ENCODE measurements at regions not wholly inside any gene's neighbourhood (a gene's known extent, or its start where the extent isn't known, plus 50 kb on each side); places are given as distances from the start of the nearest gene placed in this dataset.

- Histone ChIP-seq H3K9me3 (ENCODE audit: low read depth) (no peaks in the 10 kb centered on the region), H3K27ac (no peak overlapping the region), H3K4me2 (no peak overlapping the region), H3K36me3 (no peaks in the 10 kb centered on the region), H3K27me3 (no peaks in the 10 kb centered on the region), H3F3A (ENCODE audit: low read depth) (no peaks in the 10 kb centered on the region), H3K9ac (no peak overlapping the region), H3K4me3 (no peak overlapping the region), H3K79me2 (ENCODE audit: low read depth) (no peaks in the 10 kb centered on the region), H3K4me1 (no peaks in the 10 kb centered on the region), H2AFZ (replicated peaks) (no peak overlapping the region), H4K20me1 (ENCODE audit: low read depth) (no peaks in the 10 kb centered on the region)
- Mint-ChIP-seq H3K9me3 (no peaks in the 10 kb centered on the region), H3K27me3 (ENCODE audit: insufficient read depth, low read depth) (no peaks in the 10 kb centered on the region), H3K4me1 (no peaks in the 10 kb centered on the region), H3K4me3 (no peak overlapping the region), H3K36me3 (no peaks in the 10 kb centered on the region), H3K27ac (no peak overlapping the region)
- TF ChIP-seq EZH2phosphoT487 (IDR thresholded peaks at IDR 0.05) (no peak), EZH2 (IDR thresholded peaks at IDR 0.05) (no peak), CTCF (IDR thresholded peaks at IDR 0.05) (no peak)
- no peak for DNase-seq (ENCODE audit: low spot score)
These were observed 292.4 kb downstream of the PPP1R2C start for GRCh38 chrX:42485601-42486000.

GRCh38 chrX:42484233-42484632, 293.7 kb downstream of the PPP1R2C start:
- DNase-seq (ENCODE audit: low spot score): no peak
- Mint-ChIP-seq H3K27ac (no peak overlapping the region), H3K4me3 (no peak overlapping the region), H3K36me3 (no peaks in the 10 kb centered on the region), H3K4me1 (no peaks in the 10 kb centered on the region), H3K9me3 (no peaks in the 10 kb centered on the region), H3K27me3 (ENCODE audit: insufficient read depth, low read depth) (no peaks in the 10 kb centered on the region)
- Histone ChIP-seq H3K9me3 (ENCODE audit: low read depth) (no peaks in the 10 kb centered on the region), H3K4me1 (no peaks in the 10 kb centered on the region), H3K4me3 (no peak overlapping the region), H3K36me3 (no peaks in the 10 kb centered on the region), H3K4me2 (no peak overlapping the region), H2AFZ (replicated peaks) (no peak overlapping the region), H3K9ac (no peak overlapping the region), H3K27me3 (no peaks in the 10 kb centered on the region), H4K20me1 (ENCODE audit: low read depth) (no peaks in the 10 kb centered on the region), H3K27ac (no peak overlapping the region), H3K79me2 (ENCODE audit: low read depth) (no peaks in the 10 kb centered on the region), H3F3A (ENCODE audit: low read depth) (no peaks in the 10 kb centered on the region)
- TF ChIP-seq EZH2phosphoT487 (IDR thresholded peaks at IDR 0.05): no peak

DNA sequence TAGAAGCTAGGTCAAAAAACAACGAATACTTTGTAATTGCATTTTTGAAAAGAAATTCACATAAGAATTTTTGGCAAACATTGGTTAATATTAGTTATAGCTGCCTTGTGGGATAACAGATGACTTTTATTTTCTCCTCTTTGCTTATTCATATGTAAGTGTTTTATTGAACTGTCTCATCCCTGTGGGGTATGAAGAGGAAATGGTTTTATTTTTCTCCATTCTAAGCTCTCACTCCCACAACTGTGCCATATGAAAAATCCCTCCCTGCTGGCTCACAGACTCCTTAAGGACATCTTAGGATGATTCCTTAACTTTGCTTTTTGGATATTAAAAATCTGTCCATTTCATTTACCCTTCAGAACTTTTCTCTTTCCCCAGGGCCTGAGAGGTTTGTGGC, 300.6 kb downstream of the PPP1R2C start:
- no peak overlapping the region for H3K27ac ChIP-seq
- Mint-ChIP-seq H3K36me3 (no peaks in the 10 kb centered on the region), H3K27ac (no peak overlapping the region), H3K4me3 (no peak overlapping the region), H3K27me3 (ENCODE audit: insufficient read depth, low read depth) (peaks cover 5% of the 10 kb centered on the region), H3K9me3 (peaks cover 13% of the 10 kb centered on the region), H3K4me1 (peaks cover 2% of the 10 kb centered on the region)
- no peaks in the 10 kb centered on the region for H3K36me3 ChIP-seq
- no peaks in the 10 kb centered on the region for H3K79me2 ChIP-seq (ENCODE audit: low read depth)
- H3K27me3 ChIP-seq: no peaks in the 10 kb centered on the region
- no peak overlapping the region for H3K4me3 ChIP-seq
- no peaks in the 10 kb centered on the region for H3F3A ChIP-seq (ENCODE audit: low read depth)
- peaks cover 3% of the 10 kb centered on the region for H3K9me3 ChIP-seq (ENCODE audit: low read depth)
- no peaks in the 10 kb centered on the region for H3K4me1 ChIP-seq
- H4K20me1 ChIP-seq (ENCODE audit: low read depth): no peaks in the 10 kb centered on the region
- TF ChIP-seq CTCF (IDR thresholded peaks at IDR 0.05) (no peak), EZH2 (IDR thresholded peaks at IDR 0.05) (no peak), EZH2phosphoT487 (IDR thresholded peaks at IDR 0.05) (no peak)
- no peak overlapping the region for H3K4me2 ChIP-seq
- no peak overlapping the region for H3K9ac ChIP-seq
- H2AFZ ChIP-seq (replicated peaks): no peak overlapping the region
- DNase-seq (ENCODE audit: low spot score): no peak

GRCh38 chrX:42472727-42473126, 305.2 kb downstream of the PPP1R2C start:
- no peaks in the 10 kb centered on the region for H3K4me1 ChIP-seq
- no peak for DNase-seq (ENCODE audit: low spot score)
- H3K9me3 Mint-ChIP-seq: peaks cover 13% of the 10 kb centered on the region
- no peak overlapping the region for H3K27ac Mint-ChIP-seq
- no peaks in the 10 kb centered on the region for H3K27me3 ChIP-seq
- no peaks in the 10 kb centered on the region for H4K20me1 ChIP-seq (ENCODE audit: low read depth)
- H3F3A ChIP-seq (ENCODE audit: low read depth): no peaks in the 10 kb centered on the region
- H3K4me2 ChIP-seq: no peak overlapping the region
- no peak overlapping the region for H3K9ac ChIP-seq
- H3K36me3 ChIP-seq: no peaks in the 10 kb centered on the region
- H3K9me3 ChIP-seq (ENCODE audit: low read depth): peaks cover 3% of the 10 kb centered on the region
- H2AFZ ChIP-seq (replicated peaks): no peak overlapping the region
- TF ChIP-seq EZH2phosphoT487 (IDR thresholded peaks at IDR 0.05) (no peak), EZH2 (IDR thresholded peaks at IDR 0.05) (no peak), CTCF (IDR thresholded peaks at IDR 0.05) (no peak)
- no peak overlapping the region for H3K4me3 Mint-ChIP-seq
- no peak overlapping the region for H3K27ac ChIP-seq
- H3K36me3 Mint-ChIP-seq: no peaks in the 10 kb centered on the region
- no peaks in the 10 kb centered on the region for H3K79me2 ChIP-seq (ENCODE audit: low read depth)
- H3K27me3 Mint-ChIP-seq (ENCODE audit: insufficient read depth, low read depth): peaks cover 8% of the 10 kb centered on the region
- H3K4me1 Mint-ChIP-seq: peaks cover 2% of the 10 kb centered on the region
- no peak overlapping the region for H3K4me3 ChIP-seq
